Activated effector memory CD4-positive, alpha-beta T cell treated with anti-CD3 and anti-CD28 coated beads, Interleukin-2, amount 50 U/mL, for 16 hours (primary cell): ENCODE measurements at regions not wholly inside any gene's neighbourhood (a gene's known extent, or its start where the extent isn't known, plus 50 kb on each side); places are given as distances from the start of the nearest gene placed in this dataset.

Source experiments
- DNase-seq: peaks from one replicate; pipeline ENCODE4 v3.0.0-alpha.2; 2020

DNA sequence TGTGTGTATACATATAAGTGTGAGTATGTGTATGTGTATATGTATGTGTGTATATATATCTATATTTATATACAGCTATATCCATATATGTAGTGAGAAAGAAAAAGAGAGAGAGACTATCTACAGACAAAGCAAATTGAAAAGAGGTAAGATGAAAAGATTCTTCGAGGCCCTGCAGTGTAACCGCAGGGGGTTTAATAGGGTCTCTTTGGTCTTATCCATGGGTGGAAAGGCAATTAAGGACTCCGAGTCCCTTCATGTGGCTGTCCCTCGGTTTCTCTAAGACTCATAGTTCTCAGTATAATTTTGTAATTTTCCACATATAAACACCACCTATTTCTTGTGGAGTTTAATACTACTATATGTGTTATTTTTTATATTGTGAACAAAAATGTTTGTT lies 50.6 kb upstream of the JAZF1 start:
- no peak for DNase-seq

DNA sequence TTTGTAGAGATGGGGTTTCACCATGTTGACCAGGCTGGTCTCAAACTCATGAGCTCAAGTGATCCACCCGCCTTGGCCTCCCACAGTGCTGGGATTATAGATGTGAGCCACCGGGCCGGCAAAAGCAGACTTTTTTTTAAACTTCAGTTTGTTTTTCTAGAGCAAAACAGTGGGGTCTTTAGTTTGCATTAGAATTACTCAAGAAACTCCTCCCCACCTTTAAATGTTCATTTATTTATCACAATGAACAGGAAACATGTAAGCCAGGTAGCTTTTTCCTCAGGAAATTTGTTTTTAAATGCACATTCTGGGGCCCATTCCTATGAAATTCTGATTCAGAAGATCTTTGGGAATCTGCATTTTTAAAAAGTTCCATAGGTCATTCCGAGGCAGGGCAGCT lies 56.0 kb upstream of the JAZF1 start:
- DNase-seq: no peak

DNA sequence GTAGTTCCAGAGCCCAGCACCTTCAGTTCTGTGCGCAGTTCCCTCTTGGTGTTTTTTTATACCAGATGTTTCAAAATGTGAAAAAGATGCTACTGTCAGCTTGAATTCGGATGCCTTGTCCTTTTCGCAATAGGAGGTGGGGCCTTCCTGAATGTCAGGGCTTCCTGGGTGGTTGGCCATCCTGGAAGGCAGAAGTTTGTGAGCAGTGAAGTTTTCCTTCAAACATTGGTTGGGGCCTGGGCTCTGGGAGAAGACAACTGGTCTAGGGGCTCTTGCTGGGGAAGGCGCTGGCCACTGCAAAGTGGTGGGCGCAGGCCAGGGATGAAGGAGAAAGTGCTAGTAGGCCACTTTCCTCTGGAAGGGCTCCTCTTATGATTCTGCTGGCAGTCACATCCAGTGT lies 56.8 kb upstream of the JAZF1 start:
- no peak for DNase-seq

DNA sequence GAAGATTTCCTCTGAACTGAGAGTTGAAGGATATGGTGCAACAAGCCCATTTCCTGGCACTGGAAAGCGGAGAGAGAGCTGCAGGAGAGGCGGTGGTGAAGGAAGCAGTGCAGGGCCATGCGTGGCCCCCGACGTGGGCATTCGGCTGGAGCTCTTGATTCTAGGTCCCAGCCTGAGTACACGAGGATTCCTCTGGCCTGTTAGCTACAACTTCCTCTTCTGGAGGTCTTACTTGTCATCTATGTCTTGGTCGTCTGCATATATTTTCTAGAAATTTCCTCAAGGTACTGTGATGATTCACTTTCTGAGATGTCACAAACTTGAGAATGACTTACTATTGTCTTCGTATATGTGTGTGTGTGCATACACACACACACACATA lies 59.2 kb upstream of the JAZF1 start:
- peak; percentile 62 for DNase-seq

DNA sequence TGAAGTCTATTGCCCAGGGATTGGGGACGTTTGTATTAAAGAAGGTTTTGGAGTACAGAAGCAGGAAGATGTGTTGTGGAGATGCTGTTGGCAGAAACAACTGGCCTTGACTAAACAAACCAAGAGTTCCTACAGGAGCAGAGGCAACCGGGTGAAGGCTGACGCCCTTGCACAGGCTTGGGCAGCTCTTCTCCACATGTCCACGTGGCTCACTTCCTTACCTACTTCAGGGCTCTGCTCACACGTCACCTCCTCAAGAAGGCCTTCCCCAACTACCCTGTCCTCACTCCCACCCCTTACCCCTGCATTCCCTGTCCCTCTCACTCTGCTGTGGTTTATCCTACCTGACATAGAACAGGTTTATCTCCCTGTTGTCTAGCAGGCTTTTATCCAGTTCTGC lies 59.9 kb upstream of the JAZF1 start:
- DNase-seq: no peak

DNA sequence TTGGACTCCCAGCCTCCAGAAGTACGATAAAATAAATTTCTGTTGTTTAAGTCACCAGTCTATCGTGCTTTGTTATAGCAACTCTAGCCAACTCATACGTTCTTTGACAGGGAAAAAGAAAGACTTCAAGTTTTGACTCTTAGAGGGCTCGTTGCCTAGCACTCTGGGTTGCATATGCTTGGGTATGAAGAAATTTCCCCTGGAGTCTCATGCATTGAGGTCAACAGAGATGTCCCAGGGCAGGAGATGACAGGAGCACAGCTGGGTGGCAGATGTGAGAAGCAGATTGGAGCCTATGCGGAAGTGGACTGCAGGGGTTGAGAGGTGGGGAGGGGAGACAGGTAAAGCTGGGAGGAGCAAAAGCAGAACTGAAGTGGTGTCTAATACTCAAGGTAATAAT lies 63.3 kb upstream of the JAZF1 start:
- no peak for DNase-seq

DNA sequence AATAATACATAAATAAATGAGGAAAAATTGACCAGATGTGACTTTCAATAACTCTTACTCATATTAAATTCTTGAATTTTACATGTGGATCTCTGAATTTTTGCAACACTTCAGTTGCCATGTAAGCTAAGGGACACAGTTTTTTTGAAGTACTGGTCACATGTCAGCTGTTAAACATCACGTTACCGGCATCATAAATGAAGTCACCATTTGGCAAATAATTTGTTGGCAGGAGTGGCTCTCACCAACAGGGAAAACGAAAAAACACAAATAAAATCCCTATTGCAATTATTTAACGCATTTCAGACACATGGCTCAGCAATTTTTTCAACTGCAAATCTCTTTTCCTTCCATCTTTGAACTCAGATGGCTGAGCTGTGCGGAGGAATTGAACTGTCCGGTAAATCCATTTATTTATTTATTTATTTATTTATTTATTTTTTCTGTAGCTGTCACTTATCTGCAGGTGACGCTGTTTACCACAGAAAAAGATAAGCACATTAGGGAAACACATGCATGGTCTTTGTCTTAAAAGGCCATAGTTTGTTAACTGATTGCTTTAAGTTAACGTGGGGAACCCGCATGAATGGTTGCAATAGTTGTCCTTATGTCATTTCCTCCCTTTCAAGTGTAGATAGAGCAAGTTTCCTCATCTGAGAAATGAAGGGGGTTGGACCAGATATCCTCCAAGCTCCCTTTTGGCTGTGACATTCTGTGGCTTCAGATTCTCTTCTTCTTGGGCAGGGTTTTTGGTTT lies 64.7 kb upstream of the JAZF1 start:
- no peak for DNase-seq

DNA sequence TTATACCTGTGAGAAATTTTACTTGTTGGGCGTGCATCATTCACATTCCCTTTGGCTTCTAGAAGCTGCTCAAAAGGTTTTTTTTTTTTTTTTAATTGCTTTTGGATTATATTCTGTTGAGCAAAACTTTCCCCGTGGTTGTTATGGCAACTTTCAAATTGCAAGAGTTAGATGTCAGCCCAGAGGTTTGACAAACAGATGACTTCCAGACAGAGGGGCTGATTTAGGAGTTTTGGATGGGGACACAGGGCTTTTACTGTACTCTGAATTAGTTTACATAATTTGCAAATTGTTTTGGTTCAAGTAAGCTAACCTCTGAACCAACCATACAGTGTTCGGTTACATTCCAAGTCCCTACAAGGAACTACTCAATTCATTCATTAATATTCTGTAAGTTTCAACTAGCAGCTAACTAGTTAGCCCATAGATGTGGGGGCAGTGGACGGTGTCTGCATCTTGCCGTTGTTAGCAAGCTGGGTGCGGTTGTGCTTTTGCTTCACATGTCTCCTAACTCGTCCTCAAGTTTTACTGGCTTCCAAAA lies 66.4 kb upstream of the JAZF1 start:
- no peak for DNase-seq

DNA sequence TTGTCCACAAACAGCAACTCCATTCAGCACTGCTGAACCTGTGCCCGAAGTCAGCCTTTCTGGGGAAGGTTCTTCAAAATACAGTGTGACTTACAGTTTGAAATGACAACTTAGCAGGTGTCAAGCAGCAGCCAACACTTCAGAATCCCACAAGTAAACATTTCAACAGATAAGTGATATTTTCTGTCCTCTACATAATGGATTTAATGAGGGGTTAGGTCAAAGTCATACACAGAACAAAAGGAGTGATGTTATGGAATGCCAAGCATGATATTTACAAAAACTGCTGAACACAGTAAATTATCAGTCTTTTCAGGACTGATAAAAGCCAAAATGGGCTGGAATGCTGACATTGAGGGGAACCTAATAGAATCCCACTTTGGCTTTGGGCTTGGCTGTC lies 77.6 kb upstream of the JAZF1 start:
- DNase-seq: no peak

DNA sequence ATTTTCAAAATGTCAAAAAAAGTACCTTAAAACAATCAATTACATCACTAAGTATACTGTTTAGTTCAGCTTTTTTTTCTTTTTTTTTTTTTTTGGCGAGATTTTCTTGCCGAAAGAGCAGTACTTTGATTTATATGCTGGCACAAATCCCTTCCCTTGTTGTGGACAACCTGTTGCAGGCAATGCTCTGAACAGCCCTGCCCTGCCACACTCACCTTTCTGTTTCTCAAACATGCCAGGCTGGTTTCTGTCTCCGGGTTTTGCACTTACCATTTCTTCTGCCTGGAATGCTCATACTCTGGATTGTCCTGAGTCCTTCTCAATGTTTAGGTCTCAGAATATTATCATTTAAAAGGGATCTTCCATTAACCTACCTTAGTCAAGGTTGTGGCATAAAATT lies 80.4 kb upstream of the JAZF1 start:
- DNase-seq: no peak

DNA sequence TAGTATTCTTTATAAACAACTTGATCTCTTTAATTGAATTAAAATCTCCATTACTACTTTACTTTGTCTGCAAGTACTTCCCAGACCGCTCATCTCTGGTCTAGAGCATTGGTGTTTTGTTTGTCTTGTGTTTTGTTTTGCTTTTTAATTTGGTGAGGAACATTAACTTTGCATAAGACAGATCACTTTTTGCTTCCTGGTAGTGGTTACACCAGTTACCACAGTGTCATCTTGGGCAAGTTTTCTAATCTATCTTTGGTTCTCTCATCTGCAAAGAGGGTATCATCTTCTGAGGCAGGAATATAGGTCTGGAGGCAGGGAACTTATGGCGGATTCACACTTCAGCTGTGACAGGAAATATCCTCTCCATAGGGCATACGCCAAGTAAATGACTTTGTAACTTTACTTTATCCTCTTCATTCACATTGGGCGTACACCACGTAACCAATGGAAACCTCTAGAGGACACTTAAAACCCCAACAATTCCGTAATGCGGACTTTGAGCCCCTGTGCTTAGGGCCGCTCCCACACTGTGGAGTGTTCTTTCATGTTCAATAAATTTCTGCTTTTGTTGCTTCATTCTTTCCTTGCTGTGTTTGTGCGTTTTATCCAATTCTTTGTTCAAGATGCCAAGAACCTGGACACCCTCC lies 83.2 kb upstream of the JAZF1 start:
- no peak for DNase-seq

DNA sequence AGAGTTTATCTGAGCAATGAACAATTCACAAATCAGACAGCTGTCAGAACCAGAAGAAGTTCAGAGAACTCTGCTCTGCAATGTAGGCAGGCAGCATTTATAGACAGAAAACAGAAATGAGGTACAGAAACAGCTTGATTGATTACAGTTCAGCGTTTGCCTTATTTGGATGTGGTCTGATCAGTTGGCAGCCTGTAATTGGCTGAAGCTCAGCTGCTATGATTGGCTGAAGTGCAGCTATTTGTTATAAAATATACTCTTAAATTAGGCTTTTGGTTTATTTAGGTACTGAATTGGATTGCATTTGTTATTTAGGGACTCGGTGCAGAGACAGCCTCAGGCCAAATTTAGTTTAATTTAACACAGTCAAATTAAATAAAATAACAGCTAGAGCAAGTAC lies 85.8 kb upstream of the JAZF1 start:
- DNase-seq: no peak

DNA sequence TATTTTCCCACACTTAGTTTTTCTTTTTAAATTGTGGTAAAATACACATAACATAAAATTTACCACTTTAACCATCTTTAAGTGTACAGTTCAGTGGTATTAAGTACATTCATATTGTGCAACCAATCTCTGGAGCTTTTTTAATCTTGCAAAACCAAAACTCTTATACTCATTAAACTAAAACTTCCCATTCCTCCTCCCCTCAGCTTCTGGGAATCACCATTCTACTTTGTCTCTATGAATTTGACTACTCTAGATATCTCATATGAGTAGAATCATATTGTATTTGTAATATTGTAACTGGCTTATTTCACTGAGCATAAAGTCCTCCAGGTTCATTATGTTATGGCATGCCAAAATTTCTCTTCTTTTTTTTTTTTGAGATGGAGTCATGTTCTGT lies 86.4 kb upstream of the JAZF1 start:
- DNase-seq: no peak

DNA sequence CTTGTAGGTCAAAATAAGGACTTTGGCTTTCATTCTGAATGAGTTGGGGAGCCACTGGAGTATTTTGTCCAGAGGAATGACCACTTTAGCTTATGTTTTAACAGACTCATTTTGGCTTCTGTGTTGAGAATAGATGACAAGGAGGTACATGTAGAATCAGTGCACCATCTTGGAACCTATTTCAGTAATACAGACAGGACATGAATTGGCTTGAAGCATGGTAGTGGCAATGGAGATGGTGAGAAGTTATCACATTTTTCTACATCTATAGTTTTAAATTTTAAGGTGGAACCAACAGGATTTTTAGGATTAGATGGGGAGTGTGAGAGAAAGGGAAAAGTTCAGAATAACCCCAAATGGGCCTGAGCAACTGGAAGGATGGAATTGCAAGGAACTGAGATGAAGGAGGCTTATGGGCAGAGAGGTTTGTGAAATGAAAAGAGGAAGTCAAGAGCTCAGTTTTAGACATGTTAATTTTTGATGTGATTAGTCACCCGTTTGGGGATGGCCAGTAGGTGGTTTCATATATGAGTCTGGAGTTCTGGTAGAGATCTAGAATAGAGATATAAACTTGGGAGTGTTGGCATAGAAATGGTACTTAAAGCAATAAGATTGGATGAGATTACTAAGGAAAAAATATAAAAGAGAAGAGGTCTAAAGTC lies 89.2 kb upstream of the JAZF1 start:
- no peak for DNase-seq

DNA sequence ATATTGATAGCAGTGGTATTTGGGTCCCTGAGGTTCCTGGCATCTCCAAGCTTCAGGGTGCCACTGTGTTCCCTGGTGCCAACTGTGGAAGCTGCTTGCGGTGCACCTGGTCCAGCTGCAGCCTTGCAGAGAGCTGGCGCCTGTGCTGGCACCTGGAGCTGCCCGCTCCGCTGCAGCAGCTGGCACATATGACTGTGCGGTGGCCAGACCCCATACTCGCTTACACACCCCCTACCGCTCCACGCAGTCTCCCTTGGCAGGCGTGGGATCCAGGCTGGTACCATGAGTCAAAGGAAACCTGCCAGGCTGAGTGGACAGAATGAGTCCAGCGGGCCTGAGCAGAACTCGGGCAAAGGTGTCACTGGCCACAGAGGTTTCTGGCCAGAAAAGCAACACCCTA lies 89.9 kb upstream of the JAZF1 start:
- DNase-seq: no peak

DNA sequence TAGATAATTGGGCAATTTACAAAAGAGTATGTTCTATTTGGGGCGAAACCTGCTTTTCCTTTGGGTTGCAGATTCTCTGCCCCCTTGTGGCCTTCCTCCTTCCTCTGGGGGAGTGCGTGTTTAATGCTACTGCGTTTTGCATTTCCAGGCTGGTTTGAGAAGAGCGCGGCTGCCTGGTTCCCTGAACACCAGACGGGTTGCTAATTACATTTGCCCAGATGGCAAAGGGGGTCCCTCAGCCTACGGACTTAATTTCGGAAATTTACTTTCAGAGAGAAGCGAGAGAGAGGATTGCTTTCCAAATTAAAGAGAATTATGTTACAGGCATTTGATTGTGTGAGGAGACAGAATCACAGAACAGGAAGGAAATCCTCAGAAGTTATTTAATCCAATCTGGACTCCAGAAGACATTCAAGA lies 91.9 kb upstream of the JAZF1 start:
- DNase-seq: peak; percentile 69

DNA sequence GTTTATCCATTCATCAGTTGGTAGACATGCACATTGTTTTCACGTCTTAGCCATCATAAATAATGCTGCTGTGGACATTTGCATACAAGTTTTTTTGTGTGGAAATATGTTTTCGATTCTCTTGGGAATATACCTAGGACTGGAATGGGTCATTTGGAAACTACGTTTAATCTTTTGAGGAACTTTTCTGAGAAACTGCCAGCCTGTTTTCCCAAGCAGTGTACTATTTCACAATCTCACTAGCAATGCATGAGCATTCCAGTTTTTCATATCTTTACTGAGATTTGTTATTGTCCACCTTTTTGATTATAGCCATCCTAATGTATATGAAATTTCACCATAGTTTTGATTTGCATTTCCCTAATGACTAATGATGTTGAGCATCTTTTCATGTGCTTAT lies 95.7 kb upstream of the JAZF1 start:
- DNase-seq: no peak

DNA sequence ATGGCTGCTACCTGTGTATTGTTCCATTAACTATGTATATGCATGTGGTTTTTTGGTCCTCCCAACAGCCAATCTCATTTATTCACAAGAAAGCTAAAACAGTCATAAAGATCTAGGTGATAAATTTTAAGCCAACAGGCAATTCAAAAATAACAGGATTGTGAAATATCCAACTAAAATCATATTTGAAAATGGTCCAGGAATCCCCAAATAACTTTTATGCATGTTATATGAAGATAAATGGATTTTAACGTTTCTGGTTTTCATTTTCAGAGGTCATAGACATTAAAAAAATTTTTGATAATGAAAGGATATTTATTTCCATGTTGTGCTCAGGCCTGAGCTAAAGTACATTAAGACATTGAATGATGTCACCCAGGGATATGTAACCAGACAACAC lies 96.8 kb upstream of the JAZF1 start:
- DNase-seq: no peak

DNA sequence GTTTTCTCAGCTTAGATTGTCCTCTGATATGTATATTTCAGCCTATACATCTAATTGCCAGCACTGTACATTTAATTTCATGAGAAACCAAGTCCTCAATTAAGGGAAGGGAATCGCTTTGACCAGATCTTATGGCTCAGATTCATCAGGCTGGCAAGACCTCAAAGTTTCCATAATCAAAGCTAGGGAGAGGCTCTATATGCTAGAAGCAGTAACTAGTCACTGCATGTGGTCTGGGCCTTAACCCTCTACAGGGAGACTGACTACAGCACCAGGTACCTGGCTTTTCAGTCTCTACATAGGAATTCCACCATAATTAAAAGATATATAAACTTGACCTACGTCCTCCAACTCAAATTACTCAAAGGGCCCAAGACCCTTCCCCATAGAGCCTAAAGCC lies 97.4 kb upstream of the JAZF1 start:
- DNase-seq: no peak

DNA sequence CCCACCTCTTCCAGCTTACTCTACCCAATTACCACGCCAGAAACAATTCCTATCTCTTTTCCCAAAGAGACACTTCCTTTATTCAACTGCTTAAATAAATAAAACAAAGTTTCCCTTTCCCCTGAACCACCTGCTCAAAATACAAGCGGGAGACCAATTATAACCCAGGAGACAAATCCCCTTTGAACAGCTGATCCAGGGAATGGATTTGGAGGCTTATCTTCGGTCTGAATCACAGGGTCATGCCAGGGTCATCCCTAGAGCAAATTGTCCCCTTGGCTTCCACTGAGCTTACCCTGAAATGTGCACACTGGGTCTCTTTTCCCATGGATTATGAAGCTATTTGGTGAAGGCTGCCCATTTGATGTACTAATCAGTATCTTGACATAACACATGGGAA lies 99.9 kb upstream of the JAZF1 start:
- DNase-seq: no peak

DNA sequence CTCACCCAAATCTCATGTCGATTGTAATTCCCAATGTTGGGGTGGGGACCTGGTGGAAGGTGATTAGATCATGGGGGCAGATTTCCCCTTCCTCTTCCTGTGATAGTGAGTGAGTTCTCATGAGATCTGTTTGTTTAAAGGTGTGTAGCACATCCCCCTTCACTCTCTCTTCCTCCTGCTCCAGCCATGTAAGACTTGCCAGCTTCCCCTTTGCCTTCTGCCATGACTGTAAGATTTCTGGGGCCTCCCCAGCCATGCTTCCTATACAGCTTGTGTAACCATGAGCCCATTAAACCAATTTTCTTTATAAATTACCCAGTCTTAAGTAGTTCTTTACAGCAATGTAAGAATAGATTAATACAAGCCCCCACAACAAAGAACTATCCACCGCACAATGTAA lies 109.9 kb upstream of the JAZF1 start:
- no peak for DNase-seq

DNA sequence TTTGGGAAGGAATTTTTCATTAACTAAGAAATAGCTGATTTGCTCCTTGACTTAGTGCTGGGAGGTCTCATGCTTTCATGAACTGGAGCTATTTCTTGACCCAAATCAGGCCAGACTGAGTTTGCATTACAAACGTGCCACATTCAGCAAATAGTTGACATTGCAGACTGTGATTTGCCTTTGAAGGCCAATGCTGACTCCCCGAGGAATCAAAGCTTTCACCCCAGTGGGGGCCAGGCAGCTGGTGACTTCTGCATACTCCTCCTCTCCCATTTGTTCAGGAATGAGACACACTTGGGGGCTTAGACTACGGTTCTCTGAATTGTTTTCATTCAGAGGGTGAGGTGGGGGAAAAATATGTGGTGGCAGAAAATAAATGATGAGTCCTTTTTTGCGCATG lies 111.0 kb upstream of the JAZF1 start:
- no peak for DNase-seq

DNA sequence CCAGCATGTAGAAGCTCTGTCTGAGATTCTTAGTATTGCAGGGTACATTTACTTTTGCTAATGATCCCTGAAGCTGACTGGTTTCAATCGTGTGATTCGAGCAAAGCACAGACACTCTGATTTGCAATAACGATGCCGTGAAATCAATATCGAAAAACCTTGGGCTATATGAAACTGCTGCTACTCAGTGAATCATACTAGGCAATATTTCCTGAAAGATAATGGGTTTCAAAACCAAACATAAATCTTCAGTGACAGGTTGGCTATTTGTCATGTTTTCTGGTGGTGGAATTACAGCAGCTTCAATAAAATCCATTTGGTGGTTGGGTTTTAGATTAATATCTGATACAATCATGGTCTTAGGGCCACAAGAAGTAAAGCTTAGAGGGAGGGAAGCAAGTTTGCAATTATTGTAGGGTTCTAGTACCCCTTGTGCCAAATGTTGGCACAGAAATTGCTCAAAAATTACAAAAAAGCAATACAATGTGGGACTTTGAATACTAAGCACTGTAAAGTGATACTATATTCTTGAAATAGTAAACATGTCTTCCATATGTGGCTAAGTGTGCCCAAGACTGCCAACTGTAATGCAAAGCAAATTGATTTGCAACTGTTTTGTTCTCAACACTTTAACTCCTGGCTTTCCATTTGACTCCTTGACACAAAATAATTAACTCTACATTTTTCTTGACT lies 112.4 kb upstream of the JAZF1 start:
- DNase-seq: no peak

DNA sequence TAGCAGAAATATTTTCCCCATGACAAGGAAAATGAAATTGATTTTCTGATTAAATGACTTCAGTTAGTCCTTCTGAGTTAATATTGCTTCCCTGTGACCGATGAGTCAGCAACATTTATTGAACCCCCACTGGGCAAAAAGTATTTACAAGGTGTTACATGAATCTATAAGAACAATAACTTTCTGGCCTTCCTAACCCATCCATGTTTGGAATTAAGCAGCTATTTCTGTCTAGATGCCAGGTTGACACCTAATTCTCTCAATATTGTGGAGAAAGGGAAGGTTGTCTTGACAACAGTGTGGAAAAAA lies 112.9 kb upstream of the JAZF1 start:
- DNase-seq: no peak
